WI38 (cell line): ENCODE measurements at regions not wholly inside any gene's neighbourhood (a gene's known extent, or its start where the extent isn't known, plus 50 kb on each side); places are given as distances from the start of the nearest gene placed in this dataset.

Experiments
- H3K4me3 ChIP-seq: 2 replicates; pipeline ENCODE4 v1.5.1; 2011; ENCODE audit warnings: low read depth, mild to moderate bottlenecking, control low read depth, low read length
- CTCF ChIP-seq: IDR thresholded peaks from 2 replicates; pipeline ENCODE4 v1.5.1; 2012; ENCODE audit warnings: low read depth, mild to moderate bottlenecking, control low read depth, low read length

GRCh38 chr11:95306123-95306522, 75.1 kb upstream of the SESN3 start:
- TF ChIP-seq CTCF, result no peak
- no peak overlapping the region for H3K4me3 ChIP-seq

- no peak overlapping the region for H3K4me3 ChIP-seq
- TF ChIP-seq CTCF, result no peak
Measured at GRCh38 chr11:95305705-95306104, 74.7 kb upstream of the SESN3 start.

GRCh38 chr11:95304777-95305176, 73.8 kb upstream of the SESN3 start:
- no peak overlapping the region for H3K4me3 ChIP-seq
- TF ChIP-seq CTCF, result no peak

- no peak for TF ChIP-seq CTCF
- no peak overlapping the region for H3K4me3 ChIP-seq
Measured at GRCh38 chr11:95302211-95302610, 71.2 kb upstream of the SESN3 start.

- H3K4me3 ChIP-seq, result no peak overlapping the region
- TF ChIP-seq CTCF, result no peak
Measured at GRCh38 chr11:95301474-95301873, 70.5 kb upstream of the SESN3 start.

- no peak for TF ChIP-seq CTCF
- no peak overlapping the region for H3K4me3 ChIP-seq
Measured at GRCh38 chr11:95299078-95299679, 68.2 kb upstream of the SESN3 start.

GRCh38 chr11:95297680-95298452, 66.9 kb upstream of the SESN3 start:
- H3K4me3 ChIP-seq, result no peak overlapping the region
- TF ChIP-seq CTCF, result no peak
